GM12874 (cell line): ENCODE measurements at regions not wholly inside any gene's neighbourhood (a gene's known extent, or its start where the extent isn't known, plus 50 kb on each side); places are given as distances from the start of the nearest gene placed in this dataset.

Experiments used
- TF ChIP-seq, protein P1 (sequence below): IDR thresholded peaks from 2 replicates; pipeline ENCODE4 v1.5.1; 2011; ENCODE audit warnings: low read depth, mild to moderate bottlenecking, control low read depth, low read length, moderate library complexity; ENCODE audit not compliant: insufficient read depth

DNA sequence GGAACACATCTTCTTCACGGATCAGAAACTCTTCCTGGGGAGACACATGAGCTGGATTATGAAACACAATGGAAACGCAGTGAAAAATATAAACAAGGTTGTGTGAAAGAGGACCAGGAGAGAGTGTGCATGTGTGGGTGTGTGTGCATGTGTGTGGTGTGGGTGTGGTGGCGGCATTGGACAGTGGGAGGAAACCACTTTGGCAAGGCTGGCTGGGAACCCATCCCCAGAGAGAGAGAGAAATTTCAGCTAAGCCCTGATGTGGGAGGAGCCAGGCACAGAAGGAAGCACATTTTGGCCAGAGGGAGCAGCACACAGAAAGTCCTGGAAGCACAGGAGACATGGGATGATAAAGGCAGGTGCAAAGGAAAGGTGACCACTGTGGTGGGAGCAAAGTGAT, 147.6 kb upstream of the COPS8 start:
- TF ChIP-seq, protein P1, sequence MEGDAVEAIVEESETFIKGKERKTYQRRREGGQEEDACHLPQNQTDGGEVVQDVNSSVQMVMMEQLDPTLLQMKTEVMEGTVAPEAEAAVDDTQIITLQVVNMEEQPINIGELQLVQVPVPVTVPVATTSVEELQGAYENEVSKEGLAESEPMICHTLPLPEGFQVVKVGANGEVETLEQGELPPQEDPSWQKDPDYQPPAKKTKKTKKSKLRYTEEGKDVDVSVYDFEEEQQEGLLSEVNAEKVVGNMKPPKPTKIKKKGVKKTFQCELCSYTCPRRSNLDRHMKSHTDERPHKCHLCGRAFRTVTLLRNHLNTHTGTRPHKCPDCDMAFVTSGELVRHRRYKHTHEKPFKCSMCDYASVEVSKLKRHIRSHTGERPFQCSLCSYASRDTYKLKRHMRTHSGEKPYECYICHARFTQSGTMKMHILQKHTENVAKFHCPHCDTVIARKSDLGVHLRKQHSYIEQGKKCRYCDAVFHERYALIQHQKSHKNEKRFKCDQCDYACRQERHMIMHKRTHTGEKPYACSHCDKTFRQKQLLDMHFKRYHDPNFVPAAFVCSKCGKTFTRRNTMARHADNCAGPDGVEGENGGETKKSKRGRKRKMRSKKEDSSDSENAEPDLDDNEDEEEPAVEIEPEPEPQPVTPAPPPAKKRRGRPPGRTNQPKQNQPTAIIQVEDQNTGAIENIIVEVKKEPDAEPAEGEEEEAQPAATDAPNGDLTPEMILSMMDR = no peak

DNA sequence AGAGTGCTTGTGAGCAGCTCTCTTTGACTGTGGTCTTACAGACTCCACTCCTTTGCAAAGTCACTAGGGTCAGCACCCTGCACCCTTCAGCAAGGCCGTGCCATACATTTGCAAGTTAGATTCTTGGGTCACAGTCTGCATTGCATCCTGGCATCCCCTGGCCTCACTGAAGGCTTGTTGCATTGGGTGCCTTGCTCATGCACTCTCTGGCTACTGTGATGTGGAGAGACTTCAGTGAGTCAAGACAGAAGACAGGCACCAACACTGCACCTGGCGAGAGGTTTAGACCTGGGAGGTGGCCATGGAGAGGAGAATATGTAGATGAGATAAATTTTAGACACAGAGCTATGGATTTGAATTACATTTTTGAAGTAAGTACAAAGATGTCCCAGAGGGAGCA, 146.4 kb upstream of the COPS8 start:
- TF ChIP-seq, protein P1 = no peak

DNA sequence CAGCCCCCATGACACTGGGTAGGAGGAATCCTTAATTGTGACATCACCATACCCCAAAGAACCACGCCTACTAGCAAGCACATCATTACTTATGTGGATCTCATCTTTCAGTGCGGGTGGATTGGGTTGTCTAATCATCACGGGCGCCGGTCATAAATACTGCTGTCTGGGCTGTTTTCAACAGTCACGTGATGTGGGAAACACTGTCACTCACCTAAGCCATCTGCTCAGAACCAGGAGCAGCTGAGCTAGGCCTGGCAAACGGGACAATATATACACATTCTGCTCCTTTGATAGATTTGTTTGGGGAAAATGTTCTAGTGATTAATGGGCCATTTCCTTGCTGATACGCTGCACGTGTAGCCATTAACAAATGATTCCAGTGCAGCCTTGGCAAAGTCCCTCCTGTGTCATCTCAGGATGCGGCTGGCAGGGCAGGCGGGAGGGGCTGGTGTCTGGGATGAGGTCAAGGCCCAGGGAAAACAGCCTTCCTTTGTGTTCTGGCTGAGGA, 145.9 kb upstream of the COPS8 start:
- TF ChIP-seq, protein P1 = no peak

DNA sequence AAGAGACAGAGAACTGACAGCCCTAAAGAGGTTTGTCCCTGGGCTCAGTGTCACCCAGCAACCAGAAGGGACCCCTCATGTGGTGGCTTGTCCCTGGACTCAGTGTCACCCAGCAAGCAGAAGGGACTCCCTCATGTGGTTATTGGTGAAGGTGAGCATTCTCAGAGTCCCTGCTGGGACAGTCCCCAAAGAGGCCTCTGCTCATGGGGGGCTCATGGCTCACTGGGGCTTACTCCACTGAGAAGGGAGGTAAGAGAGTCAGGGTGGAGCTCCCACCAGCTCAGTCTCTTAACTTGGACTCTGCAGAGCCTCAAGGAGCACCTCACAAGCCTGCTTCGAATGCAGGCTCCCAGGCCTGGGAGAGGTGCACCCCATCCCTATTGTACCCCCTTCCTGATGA, 145.2 kb upstream of the COPS8 start:
- TF ChIP-seq, protein P1 = no peak

DNA sequence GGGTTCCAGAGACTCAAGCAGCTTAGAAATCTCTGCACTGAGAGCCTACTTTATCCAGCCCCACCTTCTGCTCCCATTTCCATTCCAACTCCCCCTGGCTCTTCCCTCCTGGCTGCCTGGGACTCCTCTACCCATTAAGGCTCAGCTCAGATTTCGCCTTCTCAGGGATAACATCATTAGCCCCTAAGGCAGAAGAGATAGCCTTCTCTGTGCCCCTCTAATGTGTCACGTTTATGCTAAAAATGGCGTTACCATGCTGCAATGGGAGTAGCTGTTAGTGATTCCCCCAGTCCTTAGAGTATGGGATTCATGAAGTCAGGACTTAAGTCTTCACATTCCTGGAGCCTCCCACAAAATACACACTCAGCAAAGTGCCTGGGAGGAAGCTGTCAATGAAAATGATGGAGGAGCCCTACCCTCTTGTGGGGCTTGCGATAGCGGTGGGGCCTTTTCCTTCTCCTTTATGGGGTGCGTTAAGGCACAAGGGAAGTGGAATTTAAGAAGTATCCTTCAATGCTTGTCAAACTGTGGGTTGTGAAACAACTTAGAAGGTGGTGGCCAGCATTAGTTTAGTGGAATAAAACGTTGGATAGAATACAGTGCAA, 144.7 kb upstream of the COPS8 start:
- TF ChIP-seq, protein P1 = no peak

DNA sequence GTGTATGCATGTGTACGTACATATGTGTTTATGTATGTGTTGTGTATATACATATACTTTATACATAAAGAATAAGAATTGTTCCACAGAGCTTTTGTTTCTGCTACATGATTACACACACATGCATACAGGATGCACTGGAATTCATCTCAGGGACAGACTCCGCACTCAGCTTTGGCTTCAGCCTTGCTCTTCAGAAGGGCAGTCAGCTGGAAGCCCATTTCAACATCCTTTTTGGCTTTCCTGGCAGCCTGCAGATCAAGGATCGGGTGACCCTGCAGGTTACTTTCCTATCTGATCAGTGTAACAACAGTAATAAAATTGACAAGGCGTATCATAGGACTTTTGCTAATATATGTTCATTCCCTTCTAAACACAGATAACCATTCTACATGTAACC, 144.1 kb upstream of the COPS8 start:
- TF ChIP-seq, protein P1 = no peak

DNA sequence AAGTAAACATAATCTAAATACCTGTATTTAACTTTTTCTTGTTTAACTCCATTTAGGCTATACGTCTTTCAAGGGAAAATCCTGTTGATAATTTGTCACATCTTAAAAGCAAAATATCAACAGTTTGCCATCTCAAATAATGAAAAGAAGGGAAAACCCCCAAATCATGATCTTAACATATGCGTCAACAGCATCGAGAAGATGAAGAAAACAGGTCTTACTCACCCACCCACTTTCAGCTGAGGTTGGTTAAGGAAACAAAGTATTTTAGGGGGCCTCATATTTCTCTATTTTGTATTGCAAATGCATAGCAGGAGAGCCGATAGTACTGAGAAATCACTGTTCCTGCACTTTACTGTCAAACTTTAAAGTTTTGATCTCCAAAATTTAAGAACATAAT, 143.1 kb upstream of the COPS8 start:
- TF ChIP-seq, protein P1 = no peak
